Glutamatergic neuron (in vitro differentiated cells): ENCODE measurements at regions not wholly inside any gene's neighbourhood (a gene's known extent, or its start where the extent isn't known, plus 50 kb on each side); places are given as distances from the start of the nearest gene placed in this dataset.

Experiments used
- DNase-seq: peaks from one replicate; pipeline ENCODE4 v3.0.0; 2022
- H3K27ac Mint-ChIP-seq: one replicate; pipeline ENCODE4 v1.8.0; 2020; ENCODE audit warnings: mild to moderate bottlenecking, mixed read lengths, inconsistent platforms; ENCODE audit not compliant: unreplicated experiment
- H3K27me3 Mint-ChIP-seq: one replicate; pipeline ENCODE4 v1.8.0; 2020; ENCODE audit warnings: mild to moderate bottlenecking, moderate library complexity, mixed read lengths, inconsistent platforms; ENCODE audit not compliant: unreplicated experiment
- H3K36me3 Mint-ChIP-seq: one replicate; pipeline ENCODE4 v1.8.0; 2020; ENCODE audit warnings: mild to moderate bottlenecking, mixed read lengths, inconsistent platforms; ENCODE audit not compliant: unreplicated experiment
- H3K4me1 Mint-ChIP-seq: one replicate; pipeline ENCODE4 v1.8.0; 2020; ENCODE audit warnings: mild to moderate bottlenecking, low read depth, mixed read lengths, inconsistent platforms; ENCODE audit not compliant: unreplicated experiment
- H3K4me3 Mint-ChIP-seq: one replicate; pipeline ENCODE4 v1.8.0; 2020; ENCODE audit warnings: mild to moderate bottlenecking, mixed read lengths, inconsistent platforms; ENCODE audit not compliant: unreplicated experiment
- H3K9me3 Mint-ChIP-seq: one replicate; pipeline ENCODE4 v1.8.0; 2020; ENCODE audit warnings: mild to moderate bottlenecking, moderate library complexity, mixed read lengths, inconsistent platforms; ENCODE audit not compliant: unreplicated experiment
- TF ChIP-seq, protein P1 (sequence below): fragments of 200-600 bp; sonication (generic); IDR thresholded peaks from one replicate; pipeline ENCODE4 v1.5.0; 2021; ENCODE audit not compliant: partially characterized antibody, unreplicated experiment

DNA sequence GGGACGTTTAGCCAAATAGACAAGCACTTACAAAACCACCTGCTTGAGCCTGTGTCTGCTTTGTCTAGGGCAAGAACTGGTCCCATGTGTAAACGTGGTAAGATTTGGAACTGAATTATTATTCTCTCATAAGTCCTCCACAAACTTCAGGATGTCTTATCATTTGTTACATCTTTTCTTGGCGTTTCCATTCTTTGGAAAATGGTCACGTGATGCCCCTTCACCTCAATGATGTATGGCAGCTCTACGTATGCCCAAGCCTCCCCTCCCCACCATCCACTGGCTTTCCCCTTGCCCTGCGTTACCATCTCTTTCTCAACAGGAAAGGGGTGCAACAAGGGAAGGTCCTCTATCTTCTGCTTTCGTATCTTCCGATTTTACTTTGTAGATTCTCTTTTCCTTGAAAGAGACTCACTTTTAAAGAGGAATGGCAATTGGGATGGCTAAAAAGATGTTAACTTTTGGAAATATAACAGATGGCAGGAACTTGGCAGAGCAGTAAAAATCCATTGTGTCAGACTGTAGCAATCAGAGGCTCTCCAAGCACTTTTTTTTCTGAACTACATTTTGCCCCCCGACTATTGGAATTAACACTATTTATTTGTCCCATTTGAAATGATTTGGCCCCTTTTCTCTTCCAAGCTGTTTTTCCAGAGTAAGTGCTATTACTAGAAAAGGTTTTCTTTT lies 117.6 kb downstream of the FAT3 start:
- Mint-ChIP-seq H3K27ac (no peak overlapping the region), H3K4me1 (peaks cover 7% of the 10 kb centered on the region), H3K4me3 (no peak overlapping the region), H3K9me3 (no peaks in the 10 kb centered on the region), H3K36me3 (no peaks in the 10 kb centered on the region), H3K27me3 (no peaks in the 10 kb centered on the region)
- TF ChIP-seq, protein P1, sequence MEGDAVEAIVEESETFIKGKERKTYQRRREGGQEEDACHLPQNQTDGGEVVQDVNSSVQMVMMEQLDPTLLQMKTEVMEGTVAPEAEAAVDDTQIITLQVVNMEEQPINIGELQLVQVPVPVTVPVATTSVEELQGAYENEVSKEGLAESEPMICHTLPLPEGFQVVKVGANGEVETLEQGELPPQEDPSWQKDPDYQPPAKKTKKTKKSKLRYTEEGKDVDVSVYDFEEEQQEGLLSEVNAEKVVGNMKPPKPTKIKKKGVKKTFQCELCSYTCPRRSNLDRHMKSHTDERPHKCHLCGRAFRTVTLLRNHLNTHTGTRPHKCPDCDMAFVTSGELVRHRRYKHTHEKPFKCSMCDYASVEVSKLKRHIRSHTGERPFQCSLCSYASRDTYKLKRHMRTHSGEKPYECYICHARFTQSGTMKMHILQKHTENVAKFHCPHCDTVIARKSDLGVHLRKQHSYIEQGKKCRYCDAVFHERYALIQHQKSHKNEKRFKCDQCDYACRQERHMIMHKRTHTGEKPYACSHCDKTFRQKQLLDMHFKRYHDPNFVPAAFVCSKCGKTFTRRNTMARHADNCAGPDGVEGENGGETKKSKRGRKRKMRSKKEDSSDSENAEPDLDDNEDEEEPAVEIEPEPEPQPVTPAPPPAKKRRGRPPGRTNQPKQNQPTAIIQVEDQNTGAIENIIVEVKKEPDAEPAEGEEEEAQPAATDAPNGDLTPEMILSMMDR, result no peak
- no peak for DNase-seq

DNA sequence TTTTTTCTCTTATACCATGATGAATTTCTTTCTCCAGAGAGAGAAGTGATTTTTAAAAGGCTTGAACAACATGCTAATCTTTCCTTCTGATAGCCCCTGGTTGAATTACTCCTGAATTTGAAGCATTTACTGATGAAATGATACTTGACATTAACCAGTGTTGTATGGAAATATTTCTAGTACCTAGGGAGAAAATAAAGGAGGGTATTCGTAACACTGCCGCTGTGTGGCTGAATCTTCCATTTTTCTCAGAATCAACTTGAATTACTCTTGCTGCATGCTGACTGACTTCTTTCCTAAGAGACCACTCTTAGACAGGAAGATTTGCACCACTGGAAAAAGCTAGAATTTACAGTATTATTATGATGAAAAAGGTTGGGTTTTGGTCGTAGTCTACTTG lies 118.3 kb downstream of the FAT3 start:
- TF ChIP-seq, protein P1, result no peak
- no peak for DNase-seq
- no peak overlapping the region for H3K27ac Mint-ChIP-seq
- H3K27me3 Mint-ChIP-seq, result no peaks in the 10 kb centered on the region
- H3K4me1 Mint-ChIP-seq, result peaks cover 7% of the 10 kb centered on the region
- H3K4me3 Mint-ChIP-seq, result no peak overlapping the region
- no peaks in the 10 kb centered on the region for H3K9me3 Mint-ChIP-seq
- H3K36me3 Mint-ChIP-seq, result no peaks in the 10 kb centered on the region

DNA sequence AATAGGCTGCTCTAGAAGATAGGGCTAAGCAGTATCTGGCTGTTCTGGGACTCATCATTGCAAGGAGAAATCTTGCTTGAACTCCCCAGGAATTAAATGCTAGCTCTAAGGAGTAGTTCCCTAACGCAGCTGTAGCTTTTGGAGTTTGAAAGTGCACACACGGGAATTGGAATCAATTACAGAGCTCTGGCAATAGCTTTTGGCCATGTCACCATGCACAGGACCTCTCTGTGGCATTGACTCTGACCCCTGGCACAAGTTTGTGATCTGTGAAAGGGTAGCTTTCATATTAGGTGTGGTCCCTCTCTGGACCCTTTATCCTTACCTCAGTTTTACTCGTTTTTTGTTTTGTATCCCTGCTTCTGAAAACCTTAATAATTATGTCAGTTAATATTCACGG lies 121.6 kb downstream of the FAT3 start:
- Mint-ChIP-seq H3K36me3 (no peaks in the 10 kb centered on the region), H3K4me1 (peaks cover 22% of the 10 kb centered on the region), H3K9me3 (no peaks in the 10 kb centered on the region), H3K27ac (no peak overlapping the region), H3K4me3 (no peak overlapping the region), H3K27me3 (no peaks in the 10 kb centered on the region)
- DNase-seq, result no peak
- TF ChIP-seq, protein P1, result no peak

DNA sequence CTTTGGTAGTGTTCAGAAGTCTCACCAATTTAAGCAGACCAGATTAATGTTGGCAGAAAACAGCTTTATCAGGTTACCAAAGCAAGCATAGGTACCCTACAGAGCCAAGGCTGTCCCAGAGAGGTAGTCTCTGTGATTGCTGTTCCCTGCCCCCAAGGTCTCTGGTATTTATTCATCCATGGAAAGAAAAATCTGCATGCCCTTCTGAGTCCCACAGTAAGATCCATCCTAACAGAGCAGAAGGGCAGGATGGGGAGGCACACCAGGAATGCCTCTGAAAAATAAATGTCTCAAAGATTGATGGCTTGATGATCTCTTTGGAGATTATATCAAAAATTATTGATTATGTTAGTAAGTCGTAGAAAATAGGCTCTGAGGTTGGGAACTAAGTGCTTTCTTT lies 122.8 kb downstream of the FAT3 start:
- peaks cover 20% of the 10 kb centered on the region for H3K4me1 Mint-ChIP-seq
- no peaks in the 10 kb centered on the region for H3K27me3 Mint-ChIP-seq
- H3K36me3 Mint-ChIP-seq, result no peaks in the 10 kb centered on the region
- no peak overlapping the region for H3K4me3 Mint-ChIP-seq
- DNase-seq, result no peak
- no peaks in the 10 kb centered on the region for H3K9me3 Mint-ChIP-seq
- H3K27ac Mint-ChIP-seq, result no peak overlapping the region
- TF ChIP-seq, protein P1, result no peak

DNA sequence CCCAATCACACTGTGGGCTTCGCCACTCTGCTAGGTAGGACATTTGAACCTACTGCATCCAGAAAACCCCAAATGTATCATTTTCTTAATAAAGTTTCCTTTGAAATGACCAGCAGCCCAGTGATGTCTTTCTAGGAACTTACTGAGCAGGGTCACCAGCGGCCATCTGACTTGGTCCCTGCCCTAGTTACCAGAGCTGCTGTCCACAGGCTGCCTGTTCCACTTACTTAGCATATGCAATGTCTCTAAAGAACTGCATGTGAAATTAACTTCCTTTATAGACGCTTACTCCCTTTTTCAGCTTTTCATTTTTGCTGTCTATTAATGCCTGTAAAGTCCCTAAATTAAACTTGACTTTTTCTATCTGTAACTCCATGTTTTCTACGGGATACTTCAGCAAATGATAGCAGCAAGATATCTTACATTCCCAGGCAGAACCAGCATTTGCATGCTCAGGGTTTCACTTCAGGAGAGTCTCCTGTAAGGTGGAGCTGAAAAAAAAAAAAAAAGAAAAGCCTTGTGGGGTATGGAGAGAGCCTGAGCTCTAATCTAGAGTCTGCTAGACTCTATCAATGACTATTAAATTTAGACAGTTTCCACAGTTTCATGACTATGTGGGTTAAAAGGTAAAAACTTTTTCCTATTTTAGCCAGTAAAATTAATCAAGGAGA lies 125.0 kb downstream of the FAT3 start:
- no peak for DNase-seq

More for the DNA sequence above, 125.0 kb downstream of the FAT3 start:
- no peak overlapping the region for H3K27ac Mint-ChIP-seq
- peaks cover 9% of the 10 kb centered on the region for H3K36me3 Mint-ChIP-seq
- H3K27me3 Mint-ChIP-seq, result no peaks in the 10 kb centered on the region
- TF ChIP-seq, protein P1, result no peak
- H3K4me1 Mint-ChIP-seq, result peaks cover 19% of the 10 kb centered on the region
- peak overlapping the region; percentile 28 for H3K4me3 Mint-ChIP-seq
- no peaks in the 10 kb centered on the region for H3K9me3 Mint-ChIP-seq
